ENCODE measurements at regions not wholly inside any gene's neighbourhood (a gene's known extent, or its start where the extent isn't known, plus 50 kb on each side); places are given as distances from the start of the nearest gene placed in this dataset.

GRCh38 chr9:17906841-17907778, 328.2 kb downstream of the SH3GL2 start:
- no peak for TF ChIP-seq CTCF (IDR thresholded peaks at IDR 0.05; ENCODE audit: low read depth, low read length, missing control alignments)
- H3K4me3 ChIP-seq (replicated peaks; ENCODE audit: low read depth, low read length): no peak overlapping the region
- DNase-seq (ENCODE audit: extremely low read depth, low read depth): no peak

- no peak overlapping the region for H3K4me3 ChIP-seq (replicated peaks; ENCODE audit: low read depth, low read length)
- no peak for TF ChIP-seq CTCF (IDR thresholded peaks at IDR 0.05; ENCODE audit: low read depth, low read length, missing control alignments)
- no peak for DNase-seq (ENCODE audit: extremely low read depth, low read depth)
Measured at GRCh38 chr9:17907779-17908508, 329.1 kb downstream of the SH3GL2 start.

GRCh38 chr9:17926246-17926645, 347.4 kb downstream of the SH3GL2 start:
- TF ChIP-seq CTCF (IDR thresholded peaks at IDR 0.05; ENCODE audit: low read depth, low read length, missing control alignments): no peak
- no peak for DNase-seq (ENCODE audit: extremely low read depth, low read depth)
- H3K4me3 ChIP-seq (replicated peaks; ENCODE audit: low read depth, low read length): no peak overlapping the region

DNA sequence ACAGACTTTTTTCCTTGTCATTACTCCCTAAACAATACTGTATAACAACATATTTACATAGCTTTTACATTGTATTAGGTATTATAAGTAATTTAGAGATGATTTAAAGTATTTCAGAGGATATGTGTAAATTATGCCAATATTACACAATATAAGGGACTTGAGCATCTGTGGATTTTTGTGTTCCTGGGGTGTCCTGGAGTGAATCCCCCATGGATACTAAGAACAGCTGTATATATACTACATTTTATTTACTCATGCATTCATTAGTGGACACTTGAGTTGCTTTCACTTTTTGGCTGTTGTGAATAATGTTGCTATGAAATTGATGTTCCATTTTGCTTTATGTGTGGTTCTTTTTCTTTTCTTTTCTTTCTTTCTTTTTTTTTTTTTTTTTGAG, 348.8 kb downstream of the SH3GL2 start:
- TF ChIP-seq CTCF (IDR thresholded peaks at IDR 0.05; ENCODE audit: low read depth, low read length, missing control alignments): no peak
- no peak overlapping the region for H3K4me3 ChIP-seq (replicated peaks; ENCODE audit: low read depth, low read length)
- DNase-seq (ENCODE audit: extremely low read depth, low read depth): no peak

DNA sequence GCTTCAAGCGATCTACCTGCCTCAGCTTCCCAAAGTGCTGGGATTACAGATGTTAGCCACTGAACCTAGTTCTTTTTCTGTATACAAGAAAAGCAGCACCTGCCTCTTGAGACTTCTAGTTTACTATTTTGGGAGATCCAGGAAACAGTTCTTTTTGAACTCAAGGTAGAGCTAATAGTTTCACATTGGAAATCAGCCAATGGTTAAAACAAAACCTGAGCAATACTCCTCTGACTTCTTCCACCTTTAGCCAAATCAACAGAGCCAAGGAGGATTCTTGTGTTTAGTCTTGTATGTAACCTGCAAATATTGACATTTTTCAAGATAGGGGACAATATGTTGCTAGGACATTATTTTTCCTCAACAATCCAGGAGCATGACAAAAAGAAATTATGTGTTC, 349.4 kb downstream of the SH3GL2 start:
- TF ChIP-seq CTCF (IDR thresholded peaks at IDR 0.05; ENCODE audit: low read depth, low read length, missing control alignments): no peak
- H3K4me3 ChIP-seq (replicated peaks; ENCODE audit: low read depth, low read length): no peak overlapping the region
- DNase-seq (ENCODE audit: extremely low read depth, low read depth): no peak

DNA sequence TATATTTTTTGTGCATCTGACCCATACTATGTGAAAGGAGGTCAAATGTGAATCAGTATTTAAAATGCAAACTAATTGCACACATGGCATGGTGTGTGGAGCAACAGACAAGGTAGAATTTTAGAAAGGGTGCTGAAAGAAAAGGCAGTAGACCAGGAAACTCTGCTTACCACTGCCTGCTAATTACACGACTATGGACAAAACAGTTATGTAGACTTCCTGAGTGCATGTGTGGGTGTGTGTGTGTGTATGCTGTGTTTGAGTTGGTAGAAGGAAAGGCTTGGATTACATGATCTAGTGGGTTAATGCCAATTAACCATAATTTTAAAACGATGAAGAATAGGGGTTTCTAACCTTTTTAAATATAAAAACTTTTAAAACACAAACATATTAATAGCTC, 349.9 kb downstream of the SH3GL2 start:
- DNase-seq (ENCODE audit: extremely low read depth, low read depth): no peak
- no peak overlapping the region for H3K4me3 ChIP-seq (replicated peaks; ENCODE audit: low read depth, low read length)
- no peak for TF ChIP-seq CTCF (IDR thresholded peaks at IDR 0.05; ENCODE audit: low read depth, low read length, missing control alignments)

All from HFF-Myc (cell line).